ENCODE measurements at regions not wholly inside any gene's neighbourhood (a gene's known extent, or its start where the extent isn't known, plus 50 kb on each side); places are given as distances from the start of the nearest gene placed in this dataset.

GRCh38 chr5:26326153-26326759, 712.1 kb downstream of the CDH9 start:
- TF ChIP-seq CTCF (IDR thresholded peaks at IDR 0.05) (no peak), POLR2A (IDR thresholded peaks at IDR 0.05) (no peak), POLR2AphosphoS5 (IDR thresholded peaks at IDR 0.05) (no peak)

All from sigmoid colon (tissue), 4 donors.